Heart right ventricle (tissue), 16 donors: ENCODE measurements at regions not wholly inside any gene's neighbourhood (a gene's known extent, or its start where the extent isn't known, plus 50 kb on each side); places are given as distances from the start of the nearest gene placed in this dataset.

Source experiments
- ATAC-seq, 8 donors: fragments of 200-7000 bp; cut with Tn5 transposase; one replicate each; pipeline ENCODE4 v1.9.1; 2020; ENCODE audit warnings: mild to moderate bottlenecking in 8 of 8, moderate library complexity in 8 of 8, moderate number of reproducible peaks in 1 of 8
- DNase-seq, 2 donors: peaks; one replicate each; pipeline ENCODE4 v3.0.0-alpha.2; 2020
- H3K27ac ChIP-seq, 10 donors: fragments of 200-600 bp; sonication (generic) in 2 of 10; one replicate each; pipeline versions ENCODE4 v1.5.0 to v1.8.0; 2020 to 2022; ENCODE audit warnings: mild to moderate bottlenecking in 3 of 10
- H3K27me3 ChIP-seq, 7 donors: fragments of 200-600 bp; one replicate each; pipeline ENCODE4 v1.8.0; 2021 to 2022; ENCODE audit warnings: mild to moderate bottlenecking in 2 of 7
- H3K36me3 ChIP-seq, 9 donors: fragments of 200-600 bp; sonication (generic) in 1 of 9; one replicate each; pipeline versions ENCODE4 v1.5.0 to v1.8.0; 2020 to 2022; ENCODE audit warnings: mild to moderate bottlenecking in 2 of 9
- H3K4me1 ChIP-seq, 9 donors: fragments of 200-600 bp; sonication (generic) in 1 of 9; one replicate each; pipeline versions ENCODE4 v1.5.0 to v1.8.0; 2020 to 2022; ENCODE audit warnings: mild to moderate bottlenecking in 4 of 9
- H3K4me3 ChIP-seq, 10 donors: fragments of 200-600 bp; sonication (generic) in 2 of 10; one replicate each; pipeline versions ENCODE4 v1.5.0 to v1.8.0; 2020 to 2022; ENCODE audit warnings: mild to moderate bottlenecking in 7 of 10, moderate library complexity in 2 of 10
- H3K9me3 ChIP-seq, 11 donors: fragments of 200-600 bp in 10 of 11; sonication (generic) in 2 of 11; one replicate each; pipeline versions ENCODE4 v1.5.0 to v1.8.0; 2013 to 2022; ENCODE audit warnings: mild to moderate bottlenecking in 2 of 11, control low read depth in 1 of 11, moderate library complexity in 1 of 11
- CTCF ChIP-seq, 9 donors: fragments of 200-600 bp; sonication (generic) in 2 of 9; IDR thresholded peaks; one replicate each; pipeline versions ENCODE4 v1.5.0 to v1.8.0; 2021 to 2022; ENCODE audit warnings: antibody characterized with exemption in 9 of 9, mild to moderate bottlenecking in 5 of 9, moderate library complexity in 1 of 9
- WGBS, 2 donors: extraction: QIAGEN DNeasy Blood & Tissue Kit; methylation state at CpG; one replicate each; pipeline ENCODE4 v1.1.7; 2013; ENCODE audit warnings: inconsistent platforms in 1 of 2; 5-methylcytosine and 5-hydroxymethylcytosine counted together
- intact Hi-C, 10 donors: fragments of 100-400 bp; cut with DNase I; formaldehyde crosslinking; loops; one replicate each; pipeline versions ENCODE4 v1.11.1 to v1.14.2; 2022
- donor health status: Arrhythmogenic right ventricular cardiomyopathy.
- donor health status: ischemic (EF 13 %, LVEDD 7.1; RV severe dilation, severe dysfunction).
- donor health status: healthy with polysubstance abuse.
- donor health status: DM: no; HTN: yes; CAD: no.
- donor health status: DM: no; HTN: no; CAD: no.
- donor health status: ischemic (EF 25% LVEDD 6.9; RV normal size, moderate dysfunction).
- donor health status: ischemic (EF 25% LVEDD 5.7; RV mildly dilated, moderate dysfunction).
- donor health status: healthy.
- donor health status: DM: yes; HTN: yes; CAD: no.
- donor health status: Ischemic cardiomyopathy.
- donor health status: ischemic (EF 35%, LVEDD 5.7; RV mildly dilated, moderate dysfunction).
- donor health status: nonischemic (EF 11% LVEDD 7.7; RV severe dilation, severe dysfunction).
- donor health status: DM: yes; HTN: yes; CAD: no.
- donor health status: PGD.
- donor health status: ischemic (EF 29% LVEDD 5.4; RV normal size, mild dysfunction).
- donor health status: nonischemic (EF 23%, LVEDD 6.1; RV moderate dilation, normal function).

- intact Hi-C loops: loop anchor here in 2 of 10 donors (10.0 kb wide), 2 partner anchors 53 to 63 kb away; no protein-coding TSS in a partner anchor
- Histone ChIP-seq H3K27ac (no peak overlapping the region), H3K4me3 (no peak overlapping the region), H3K27me3 (no peaks in the 10 kb centered on the region), H3K4me1 (no peaks in the 10 kb centered on the region), H3K36me3 (no peaks in the 10 kb centered on the region), H3K9me3 (no peaks in the 10 kb centered on the region)
- ATAC-seq (no peak), DNase-seq (no peak)
- 17 to 35% methylated on average over 5 of the region's 5 CpGs for WGBS, 2 donors
- no peak for TF ChIP-seq CTCF (IDR thresholded peaks at IDR 0.05)
Measured at GRCh38 chr18:32877371-32877770, 104.5 kb upstream of the KLHL14 start.

GRCh38 chr18:32875625-32876024 lies 102.8 kb upstream of the KLHL14 start:
- Histone ChIP-seq H3K36me3 (no peaks in the 10 kb centered on the region), H3K4me3 (no peak overlapping the region), H3K4me1 (no peaks in the 10 kb centered on the region), H3K27ac (no peak overlapping the region), H3K27me3 (peaks cover 0 to 3% (median 0%) of the 10 kb centered on the region in 7 donors), H3K9me3 (no peaks in the 10 kb centered on the region)
- intact Hi-C loops: loop anchor here in 2 of 10 donors (10.0 kb wide), 2 partner anchors 51 to 61 kb away; no protein-coding TSS in a partner anchor
- TF ChIP-seq CTCF (IDR thresholded peaks at IDR 0.05): no peak
- DNase-seq: no peak
- ATAC-seq: no peak
- 75 to 85% methylated on average over 1 of the region's 1 CpG for WGBS, 2 donors

- WGBS, 2 donors: 73 to 80% methylated on average over 4 of the region's 4 CpGs
- ATAC-seq: no peak
- H3K27ac ChIP-seq: no peak overlapping the region
- H3K4me3 ChIP-seq: no peak overlapping the region
- no peak for DNase-seq
- intact Hi-C loops: loop anchor here in 2 of 10 donors (10.0 kb wide), 2 partner anchors 47 to 57 kb away; no protein-coding TSS in a partner anchor
- H3K36me3 ChIP-seq: no peaks in the 10 kb centered on the region
- H3K4me1 ChIP-seq: no peaks in the 10 kb centered on the region
- no peak for TF ChIP-seq CTCF (IDR thresholded peaks at IDR 0.05)
- H3K27me3 ChIP-seq: peaks cover 0 to 10% (median 0%) of the 10 kb centered on the region in 7 donors
- H3K9me3 ChIP-seq: no peaks in the 10 kb centered on the region
Measured at GRCh38 chr18:32871786-32872185, 99.0 kb upstream of the KLHL14 start.

GRCh38 chr18:32870611-32871010 lies 97.8 kb upstream of the KLHL14 start:
- ATAC-seq: no peak
- no peak overlapping the region for H3K4me3 ChIP-seq
- intact Hi-C loops: loop anchor here in 2 of 10 donors (10.0 kb wide), 2 partner anchors 46 to 56 kb away; no protein-coding TSS in a partner anchor
- no peaks in the 10 kb centered on the region for H3K4me1 ChIP-seq
- H3K9me3 ChIP-seq: no peaks in the 10 kb centered on the region
- no peak for TF ChIP-seq CTCF (IDR thresholded peaks at IDR 0.05)
- H3K27ac ChIP-seq: no peak overlapping the region
- DNase-seq: no peak
- H3K36me3 ChIP-seq: no peaks in the 10 kb centered on the region
- H3K27me3 ChIP-seq: peaks cover 0 to 10% (median 0%) of the 10 kb centered on the region in 7 donors
- WGBS, 2 donors: 66 to 74% methylated on average over 2 of the region's 2 CpGs
